Progenitor cell of endocrine pancreas (in vitro differentiated cells): ENCODE measurements at regions not wholly inside any gene's neighbourhood (a gene's known extent, or its start where the extent isn't known, plus 50 kb on each side); places are given as distances from the start of the nearest gene placed in this dataset.

Experiments used
- DNase-seq: peaks from one replicate; pipeline ENCODE4 v3.0.0; 2021; ENCODE audit warnings: low spot score; ENCODE audit not compliant: unreplicated experiment
- H3K27ac Mint-ChIP-seq: 2 replicates; pipeline ENCODE4 v1.8.0; 2021; ENCODE audit warnings: mild to moderate bottlenecking, moderate library complexity, mixed read lengths
- H3K27me3 Mint-ChIP-seq: 2 replicates; pipeline ENCODE4 v1.8.0; 2021; ENCODE audit warnings: mixed read lengths
- H3K36me3 Mint-ChIP-seq: 2 replicates; pipeline ENCODE4 v1.8.0; 2022; ENCODE audit warnings: mixed read lengths; ENCODE audit not compliant: insufficient read depth
- H3K4me1 Mint-ChIP-seq: 2 replicates; pipeline ENCODE4 v1.8.0; 2021; ENCODE audit warnings: low read depth, mixed read lengths
- H3K4me3 Mint-ChIP-seq: 2 replicates; pipeline ENCODE4 v1.8.0; 2021; ENCODE audit warnings: low read depth, mild to moderate bottlenecking, moderate library complexity, mixed read lengths
- H3K9me3 Mint-ChIP-seq: 2 replicates; pipeline ENCODE4 v1.8.0; 2021; ENCODE audit warnings: low read depth, mixed read lengths
- CTCF ChIP-seq: fragments of 200-600 bp; sonication (generic); IDR thresholded peaks from one replicate; pipeline ENCODE4 v1.5.0; 2021; ENCODE audit warnings: antibody characterized with exemption, mild to moderate bottlenecking; ENCODE audit not compliant: unreplicated experiment

DNA sequence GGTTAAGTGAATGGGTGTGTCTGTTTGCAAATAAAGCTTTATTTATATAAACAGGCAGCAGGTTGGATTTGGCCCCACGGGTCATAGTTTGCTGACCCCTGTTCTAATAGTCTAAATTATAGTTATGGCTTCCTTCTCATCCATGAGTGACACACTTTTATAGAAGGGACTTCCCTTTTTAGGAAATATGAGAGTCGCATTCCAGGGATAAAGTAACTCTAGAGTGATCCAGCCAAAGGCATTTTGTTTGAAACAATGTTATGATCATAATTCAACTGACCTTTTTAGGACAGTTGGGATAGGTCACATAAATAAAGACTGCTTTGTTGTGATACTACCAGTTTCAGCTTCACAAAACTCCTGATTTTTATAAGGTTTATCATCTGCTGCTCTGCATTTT lies 87.9 kb downstream of the ALX1 start:
- Mint-ChIP-seq H3K36me3 (peaks cover 2% of the 10 kb centered on the region), H3K27ac (no peak overlapping the region), H3K27me3 (no peaks in the 10 kb centered on the region), H3K4me1 (no peaks in the 10 kb centered on the region), H3K4me3 (no peak overlapping the region), H3K9me3 (peaks cover 3% of the 10 kb centered on the region)
- DNase-seq = no peak
- no peak for TF ChIP-seq CTCF

GRCh38 chr12:85369365-85370154 lies 89.5 kb downstream of the ALX1 start:
- Mint-ChIP-seq H3K4me3 (no peak overlapping the region), H3K27ac (no peak overlapping the region), H3K27me3 (no peaks in the 10 kb centered on the region), H3K36me3 (peaks cover 2% of the 10 kb centered on the region), H3K9me3 (peaks cover 3% of the 10 kb centered on the region), H3K4me1 (no peaks in the 10 kb centered on the region)
- TF ChIP-seq CTCF = no peak
- no peak for DNase-seq

DNA sequence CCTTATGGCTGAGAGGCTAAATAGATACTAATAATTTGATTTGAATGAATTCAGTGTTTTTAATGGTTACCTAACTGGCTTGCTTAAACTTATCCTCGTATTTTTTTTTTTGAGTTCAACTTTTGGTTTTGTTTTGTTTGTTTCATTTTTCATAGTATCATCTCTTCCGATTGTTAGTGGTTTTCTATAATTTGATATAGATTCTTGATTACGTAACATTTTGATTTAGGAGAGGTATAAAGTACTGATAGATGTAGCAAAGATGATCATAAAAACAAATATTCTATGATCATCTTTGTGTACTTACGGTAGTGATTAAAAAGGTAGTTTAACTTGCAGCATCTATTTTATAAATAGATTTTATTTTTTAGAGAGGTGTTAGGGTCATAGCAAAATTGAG lies 93.0 kb downstream of the ALX1 start:
- Mint-ChIP-seq H3K27me3 (peaks cover 3% of the 10 kb centered on the region), H3K9me3 (peaks cover 3% of the 10 kb centered on the region), H3K36me3 (peaks cover 2% of the 10 kb centered on the region), H3K4me1 (peaks cover 4% of the 10 kb centered on the region), H3K4me3 (no peak overlapping the region), H3K27ac (no peak overlapping the region)
- TF ChIP-seq CTCF = no peak
- DNase-seq = no peak

DNA sequence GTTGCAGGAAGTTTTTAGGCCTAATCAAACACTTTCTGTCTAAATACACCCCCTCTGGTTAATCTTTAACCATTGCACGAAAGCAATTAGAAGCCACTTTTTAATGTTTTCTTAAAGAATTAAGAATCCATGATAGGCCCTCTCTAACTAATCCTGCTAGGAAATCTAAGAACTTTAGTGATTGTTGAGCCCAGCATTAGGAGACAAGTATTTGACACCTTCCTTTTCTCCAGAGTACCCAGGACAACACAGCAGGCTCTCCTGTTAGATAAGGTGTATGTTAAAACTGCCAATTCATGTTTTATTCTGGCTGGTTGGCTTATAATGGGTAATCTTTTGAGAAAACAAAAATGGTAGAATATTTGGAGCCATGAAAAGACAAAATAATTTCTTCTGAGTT lies 95.0 kb downstream of the ALX1 start:
- Mint-ChIP-seq H3K27ac (no peak overlapping the region), H3K4me1 (peaks cover 4% of the 10 kb centered on the region), H3K27me3 (peaks cover 3% of the 10 kb centered on the region), H3K4me3 (no peak overlapping the region), H3K36me3 (peaks cover 2% of the 10 kb centered on the region), H3K9me3 (peaks cover 3% of the 10 kb centered on the region)
- no peak for TF ChIP-seq CTCF
- DNase-seq = no peak

DNA sequence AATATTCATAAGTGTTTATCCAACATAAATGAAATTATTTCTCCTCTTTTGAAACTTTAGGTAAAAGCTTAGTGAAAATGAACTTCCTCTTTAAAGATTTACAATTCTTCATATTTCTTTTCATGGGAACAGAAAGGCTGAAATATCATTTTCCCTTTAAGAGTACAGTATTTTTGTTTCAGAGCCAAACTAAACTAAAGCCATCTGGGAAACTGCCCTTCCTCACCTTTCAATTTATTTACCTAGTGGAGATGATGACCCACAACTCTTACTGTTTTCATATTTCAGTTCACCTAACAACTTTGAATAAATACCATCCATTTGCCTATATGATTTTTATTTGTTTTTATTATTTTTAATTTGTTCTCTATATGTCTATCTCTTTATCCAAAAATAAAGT lies 105.4 kb downstream of the ALX1 start:
- Mint-ChIP-seq H3K27me3 (peaks cover 8% of the 10 kb centered on the region), H3K4me1 (no peaks in the 10 kb centered on the region), H3K27ac (no peak overlapping the region)

More for the DNA sequence above, 105.4 kb downstream of the ALX1 start:
- DNase-seq = no peak
- no peak for TF ChIP-seq CTCF
- no peaks in the 10 kb centered on the region for H3K36me3 Mint-ChIP-seq
- H3K4me3 Mint-ChIP-seq = no peak overlapping the region
- no peaks in the 10 kb centered on the region for H3K9me3 Mint-ChIP-seq
